ENCODE measurements at regions not wholly inside any gene's neighbourhood (a gene's known extent, or its start where the extent isn't known, plus 50 kb on each side); places are given as distances from the start of the nearest gene placed in this dataset.

DNA sequence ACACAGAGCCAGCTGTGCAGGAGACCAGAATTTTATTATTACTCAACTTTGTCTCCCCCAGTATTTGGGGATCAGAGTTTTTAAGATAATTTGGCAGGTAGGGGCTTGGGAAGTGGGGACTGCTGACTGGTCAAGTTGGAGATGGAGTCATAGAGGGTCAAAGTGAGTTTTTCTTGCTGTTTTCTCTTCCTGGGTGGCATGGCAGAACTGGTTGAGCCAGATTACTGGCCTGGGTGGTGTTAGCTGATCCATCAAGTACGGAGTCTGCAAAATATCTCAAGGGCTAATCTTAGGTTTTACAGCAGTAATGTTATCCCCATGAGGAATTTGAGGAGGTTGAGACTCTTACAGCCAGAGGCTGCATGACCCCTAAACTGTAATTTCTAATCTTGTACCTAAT, 153.5 kb downstream of the OR4C45 start:
- WGBS, 2 donors (ENCODE audit: low coverage in 1 of 2): 75% methylated on average over 1 of the region's 1 CpG; no CpG with 5 or more reads in 1 of the 2 donors
- no peaks in the 10 kb centered on the region for H3K9me3 ChIP-seq
- H3K4me3 ChIP-seq: no peak overlapping the region
- in situ Hi-C loops (cut with MboI; ENCODE audit: low pct_ligation_motif_present in 1 of 4, low pct_unique_long_range_greater_than_20kb in 1 of 4, low sequenced_read_pairs in 3 of 4): no loop called here
- no peak overlapping the region for H3K27ac ChIP-seq
- H3K27me3 ChIP-seq: no peaks in the 10 kb centered on the region
- no peak for DNase-seq
- no peaks in the 10 kb centered on the region for H3K4me1 ChIP-seq
- TF ChIP-seq POLR2A (IDR thresholded peaks at IDR 0.05) (no peak), EP300 (IDR thresholded peaks at IDR 0.05; ENCODE audit: low read depth) (no peak), POLR2AphosphoS5 (IDR thresholded peaks at IDR 0.05) (no peak)
- TF ChIP-seq, protein P1, sequence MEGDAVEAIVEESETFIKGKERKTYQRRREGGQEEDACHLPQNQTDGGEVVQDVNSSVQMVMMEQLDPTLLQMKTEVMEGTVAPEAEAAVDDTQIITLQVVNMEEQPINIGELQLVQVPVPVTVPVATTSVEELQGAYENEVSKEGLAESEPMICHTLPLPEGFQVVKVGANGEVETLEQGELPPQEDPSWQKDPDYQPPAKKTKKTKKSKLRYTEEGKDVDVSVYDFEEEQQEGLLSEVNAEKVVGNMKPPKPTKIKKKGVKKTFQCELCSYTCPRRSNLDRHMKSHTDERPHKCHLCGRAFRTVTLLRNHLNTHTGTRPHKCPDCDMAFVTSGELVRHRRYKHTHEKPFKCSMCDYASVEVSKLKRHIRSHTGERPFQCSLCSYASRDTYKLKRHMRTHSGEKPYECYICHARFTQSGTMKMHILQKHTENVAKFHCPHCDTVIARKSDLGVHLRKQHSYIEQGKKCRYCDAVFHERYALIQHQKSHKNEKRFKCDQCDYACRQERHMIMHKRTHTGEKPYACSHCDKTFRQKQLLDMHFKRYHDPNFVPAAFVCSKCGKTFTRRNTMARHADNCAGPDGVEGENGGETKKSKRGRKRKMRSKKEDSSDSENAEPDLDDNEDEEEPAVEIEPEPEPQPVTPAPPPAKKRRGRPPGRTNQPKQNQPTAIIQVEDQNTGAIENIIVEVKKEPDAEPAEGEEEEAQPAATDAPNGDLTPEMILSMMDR (IDR thresholded peaks at IDR 0.05): no peak
- H3K36me3 ChIP-seq: no peaks in the 10 kb centered on the region
- intact Hi-C loops (cut with DNase I; ENCODE audit: low total_unique reads): no loop called here

DNA sequence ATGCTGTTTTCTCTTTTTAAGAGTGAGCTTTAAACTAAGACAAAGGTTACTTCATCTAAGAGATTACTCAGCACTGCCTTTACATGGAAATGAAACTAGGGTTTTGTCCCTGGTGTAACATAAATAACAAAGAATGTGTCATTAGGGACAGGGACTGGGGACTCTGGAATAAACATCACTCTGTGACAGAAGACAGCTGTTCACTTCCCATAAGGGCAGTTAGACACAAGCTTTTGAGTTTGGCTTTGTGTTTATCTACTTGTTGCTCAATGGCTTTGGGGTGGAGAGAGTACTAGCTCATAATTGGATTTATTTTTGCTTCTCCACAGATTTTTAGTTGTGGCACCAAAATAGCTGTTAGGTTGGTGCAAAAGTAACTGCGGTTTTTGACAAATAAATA, 154.5 kb downstream of the OR4C45 start:
- TF ChIP-seq EP300 (IDR thresholded peaks at IDR 0.05; ENCODE audit: low read depth) (no peak), POLR2AphosphoS5 (IDR thresholded peaks at IDR 0.05) (peak in 2 of 3 donors; percentile 15 to 48)
- H3K4me3 ChIP-seq: no peak overlapping the region
- in situ Hi-C loops (cut with MboI; ENCODE audit: low pct_ligation_motif_present in 1 of 4, low pct_unique_long_range_greater_than_20kb in 1 of 4, low sequenced_read_pairs in 3 of 4): no loop called here
- no peak for DNase-seq
- H3K9me3 ChIP-seq: no peaks in the 10 kb centered on the region
- H3K4me1 ChIP-seq: no peaks in the 10 kb centered on the region
- intact Hi-C loops (cut with DNase I; ENCODE audit: low total_unique reads): no loop called here
- WGBS, 2 donors (ENCODE audit: low coverage in 1 of 2): 13 to 21% methylated on average over 1 of the region's 1 CpG
- H3K36me3 ChIP-seq: no peaks in the 10 kb centered on the region
- H3K27ac ChIP-seq: no peak overlapping the region
- H3K27me3 ChIP-seq: no peaks in the 10 kb centered on the region

DNA sequence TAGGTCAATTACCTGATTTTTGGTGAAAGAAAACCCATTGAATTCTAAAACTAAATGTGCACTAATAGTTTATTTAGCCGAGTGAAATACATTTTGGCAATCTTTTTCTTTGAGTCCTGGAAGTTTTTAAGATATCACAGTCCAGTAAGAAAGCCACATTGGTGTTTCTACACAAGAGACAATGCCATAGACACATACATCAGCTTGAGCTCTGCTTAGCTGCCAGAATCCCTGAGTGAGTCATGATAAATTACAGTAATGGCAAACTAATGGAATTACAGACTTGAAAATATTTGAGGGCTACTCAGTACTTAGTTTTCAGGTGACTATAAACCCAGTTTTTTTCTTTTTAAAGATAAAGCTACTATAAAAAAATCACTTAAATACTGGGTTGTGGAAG, 155.4 kb downstream of the OR4C45 start:
- Histone ChIP-seq H3K27me3 (no peaks in the 10 kb centered on the region), H3K27ac (no peak overlapping the region), H3K36me3 (no peaks in the 10 kb centered on the region), H3K4me3 (no peak overlapping the region), H3K4me1 (no peaks in the 10 kb centered on the region), H3K9me3 (no peaks in the 10 kb centered on the region)
- 33% methylated on average over 1 of the region's 1 CpG; no CpG with 5 or more reads in 1 of the 2 donors for WGBS, 2 donors (ENCODE audit: low coverage in 1 of 2)
- intact Hi-C loops (cut with DNase I; ENCODE audit: low total_unique reads): no loop called here
- in situ Hi-C loops (cut with MboI; ENCODE audit: low pct_ligation_motif_present in 1 of 4, low pct_unique_long_range_greater_than_20kb in 1 of 4, low sequenced_read_pairs in 3 of 4): no loop called here
- no peak for DNase-seq
- TF ChIP-seq, protein P1 (IDR thresholded peaks at IDR 0.05): no peak
- TF ChIP-seq EP300 (IDR thresholded peaks at IDR 0.05; ENCODE audit: low read depth) (no peak), POLR2AphosphoS5 (IDR thresholded peaks at IDR 0.05) (no peak), POLR2A (IDR thresholded peaks at IDR 0.05) (no peak)

DNA sequence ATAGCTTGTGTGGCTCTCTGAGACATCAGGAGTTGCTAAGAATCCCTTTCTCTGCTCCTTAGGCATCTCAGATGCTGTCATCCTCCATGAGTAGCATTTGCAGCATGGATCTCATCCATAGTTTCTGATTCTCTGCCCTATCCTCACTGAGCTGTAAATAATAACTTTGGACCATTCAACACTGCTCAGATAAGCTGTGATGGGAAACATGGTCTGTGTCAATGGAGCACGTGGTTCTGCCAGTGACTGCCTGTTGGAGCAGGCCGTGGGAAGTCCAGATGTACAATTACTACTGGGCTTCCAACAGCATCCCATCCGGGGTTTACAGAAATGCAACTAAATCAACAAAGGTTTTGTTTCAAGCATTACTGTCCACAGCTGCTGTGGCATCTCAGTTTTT, 160.1 kb downstream of the OR4C45 start:
- in situ Hi-C loops (cut with MboI; ENCODE audit: low pct_ligation_motif_present in 1 of 4, low pct_unique_long_range_greater_than_20kb in 1 of 4, low sequenced_read_pairs in 3 of 4): no loop called here
- no peaks in the 10 kb centered on the region for H3K27me3 ChIP-seq
- no peaks in the 10 kb centered on the region for H3K9me3 ChIP-seq
- no peak overlapping the region for H3K27ac ChIP-seq
- H3K4me1 ChIP-seq: no peaks in the 10 kb centered on the region
- intact Hi-C loops (cut with DNase I; ENCODE audit: low total_unique reads): no loop called here
- WGBS, 2 donors (ENCODE audit: low coverage in 1 of 2): 47 to 100% methylated on average over 1 to 3 of the region's 3 CpGs
- H3K4me3 ChIP-seq: no peak overlapping the region
- no peak for DNase-seq
- H3K36me3 ChIP-seq: no peaks in the 10 kb centered on the region
- no peak for TF ChIP-seq POLR2A (IDR thresholded peaks at IDR 0.05)
- no peak for TF ChIP-seq POLR2AphosphoS5 (IDR thresholded peaks at IDR 0.05)
- TF ChIP-seq, protein P1 (IDR thresholded peaks at IDR 0.05): no peak
- no peak for TF ChIP-seq EP300 (IDR thresholded peaks at IDR 0.05; ENCODE audit: low read depth)

DNA sequence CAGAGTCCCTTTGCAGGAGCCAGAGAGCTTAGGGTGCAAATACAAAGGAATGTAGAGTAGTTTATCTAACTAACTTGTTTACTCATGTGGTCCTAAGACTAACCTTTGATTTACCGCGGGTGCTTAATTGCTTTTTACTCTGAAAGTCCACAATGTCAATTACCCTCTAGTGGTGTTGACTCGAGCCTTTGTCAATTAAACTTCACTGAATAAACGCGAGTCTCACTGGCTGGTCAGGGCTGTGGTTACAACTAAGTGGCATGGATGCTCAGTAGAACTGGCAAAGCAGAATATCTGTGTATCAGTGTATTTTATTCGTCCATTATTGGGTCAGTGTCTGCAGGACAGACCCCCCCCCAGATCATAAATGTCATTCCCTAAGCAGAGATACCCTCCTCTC, 181.7 kb downstream of the OR4C45 start:
- H3K9me3 ChIP-seq: peaks cover 0 to 8% of the 10 kb centered on the region in 2 donors
- no peak overlapping the region for H3K4me3 ChIP-seq
- intact Hi-C loops (cut with DNase I; ENCODE audit: low total_unique reads): no loop called here
- no peaks in the 10 kb centered on the region for H3K36me3 ChIP-seq
- TF ChIP-seq POLR2AphosphoS5 (IDR thresholded peaks at IDR 0.05) (no peak), EP300 (IDR thresholded peaks at IDR 0.05; ENCODE audit: low read depth) (no peak), POLR2A (IDR thresholded peaks at IDR 0.05) (no peak)
- TF ChIP-seq, protein P1 (IDR thresholded peaks at IDR 0.05): no peak
- H3K27me3 ChIP-seq: no peaks in the 10 kb centered on the region
- in situ Hi-C loops (cut with MboI; ENCODE audit: low pct_ligation_motif_present in 1 of 4, low pct_unique_long_range_greater_than_20kb in 1 of 4, low sequenced_read_pairs in 3 of 4): loop anchor here in 1 of 4 donors (25.0 kb wide), 1 partner anchor 98 kb away; no protein-coding TSS in a partner anchor
- WGBS, 2 donors (ENCODE audit: low coverage in 1 of 2): 53 to 78% methylated on average over 5 to 6 of the region's 6 CpGs
- DNase-seq: no peak
- H3K4me1 ChIP-seq: no peaks in the 10 kb centered on the region
- H3K27ac ChIP-seq: no peak overlapping the region

All from transverse colon (tissue), 4 donors.